Fibroblast of skin of left quadriceps (primary cell): ENCODE measurements at regions not wholly inside any gene's neighbourhood (a gene's known extent, or its start where the extent isn't known, plus 50 kb on each side); places are given as distances from the start of the nearest gene placed in this dataset.
A peak's percentile ranks its signal among the peaks of the same experiment; 100 is the strongest.

Experiments
- DNase-seq, 2 experiments: peaks; one replicate each; pipeline ENCODE4 v3.0.0-alpha.2; 2013; ENCODE audit warnings: low read depth in 2 of 2

DNA sequence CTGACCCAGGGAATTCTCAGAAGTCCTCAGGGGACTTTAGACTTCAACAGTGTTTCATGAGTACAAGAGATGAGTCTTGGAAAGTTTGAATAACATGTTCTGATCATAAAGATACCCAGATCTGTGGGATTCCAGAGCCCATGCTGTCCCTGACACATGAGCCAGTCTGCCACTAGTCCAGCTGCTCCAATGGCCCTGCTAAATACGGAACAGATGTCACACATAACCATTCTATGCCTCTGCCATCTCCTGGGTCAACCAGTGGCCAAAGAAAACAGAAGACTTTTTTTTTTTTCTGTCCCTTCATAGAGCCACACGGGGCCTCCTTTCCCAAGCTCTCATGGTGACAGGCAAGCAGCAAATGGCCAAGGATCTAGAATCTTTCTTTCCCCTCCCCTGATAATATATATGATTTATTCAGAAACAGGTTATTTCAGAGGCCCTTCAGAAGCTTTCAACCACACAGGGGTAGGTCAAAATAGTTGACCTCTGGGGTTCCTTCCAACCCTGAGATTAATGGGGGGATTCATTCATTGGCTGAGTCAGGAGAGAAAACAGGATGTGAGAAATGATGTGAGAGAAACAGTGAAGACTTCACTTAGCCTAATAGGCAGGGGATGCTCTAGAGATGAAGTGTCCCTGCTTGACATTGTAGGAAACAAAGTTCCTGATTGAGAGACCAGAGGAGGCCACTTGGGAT is 367.7 kb downstream of the CDK5RAP2 start:
- no peak for DNase-seq

DNA sequence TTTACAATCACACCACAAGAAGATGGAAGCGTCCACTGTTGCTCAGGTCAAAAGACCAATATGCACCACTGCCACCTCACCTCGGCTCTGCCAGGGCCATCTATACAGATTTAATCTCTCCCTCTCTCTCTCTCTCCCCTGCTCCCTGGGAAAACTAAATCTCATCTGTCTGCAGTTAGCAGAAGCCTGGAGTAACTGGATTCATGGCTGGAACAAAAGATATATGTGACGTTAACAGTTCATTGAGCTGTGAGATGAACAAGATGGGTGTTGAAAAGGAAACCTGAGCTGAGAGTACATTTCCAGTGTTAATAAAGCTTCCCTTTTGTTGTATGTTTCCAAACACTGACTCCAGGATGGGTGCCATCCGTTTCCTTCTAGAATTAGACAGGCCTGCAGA is 369.7 kb downstream of the CDK5RAP2 start:
- no peak for DNase-seq

DNA sequence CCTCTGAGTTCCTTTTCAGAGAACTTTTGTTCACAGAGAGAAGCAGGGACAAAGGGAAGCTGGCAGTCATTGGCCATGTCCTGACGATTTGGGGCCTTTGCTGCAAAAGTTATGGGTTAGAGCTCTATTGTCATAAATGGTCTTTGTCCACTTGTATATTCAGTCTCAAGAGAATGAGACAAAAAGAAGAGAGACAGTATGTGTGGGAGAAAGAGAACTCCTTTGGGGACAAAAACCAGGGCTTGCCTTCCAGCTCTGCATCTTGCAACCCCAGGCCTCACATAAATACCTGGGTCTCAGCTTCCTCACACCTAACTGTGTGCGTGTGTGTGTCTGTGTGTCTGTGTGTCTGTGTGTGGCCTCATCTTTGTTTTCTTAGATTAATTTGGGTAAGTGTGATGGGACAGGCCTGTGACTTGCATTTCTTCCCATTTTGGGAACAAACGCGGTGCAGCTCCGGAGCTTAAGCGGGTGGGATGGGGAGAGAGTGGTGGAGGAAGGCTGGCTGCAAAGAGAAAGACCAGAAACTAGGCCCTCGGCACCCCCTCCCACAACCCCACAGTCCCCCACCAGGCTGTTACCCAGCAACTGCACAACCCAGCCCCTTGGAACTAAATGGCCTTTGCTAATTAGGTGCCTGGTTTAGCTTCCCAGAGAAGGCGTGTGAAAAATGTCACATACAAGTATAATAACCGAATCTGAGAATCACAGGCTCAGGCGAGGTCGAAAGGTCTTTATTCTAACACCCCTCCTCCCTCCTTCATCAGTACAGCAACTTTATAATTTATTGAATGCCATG is 376.9 kb downstream of the CDK5RAP2 start:
- DNase-seq = no peak

DNA sequence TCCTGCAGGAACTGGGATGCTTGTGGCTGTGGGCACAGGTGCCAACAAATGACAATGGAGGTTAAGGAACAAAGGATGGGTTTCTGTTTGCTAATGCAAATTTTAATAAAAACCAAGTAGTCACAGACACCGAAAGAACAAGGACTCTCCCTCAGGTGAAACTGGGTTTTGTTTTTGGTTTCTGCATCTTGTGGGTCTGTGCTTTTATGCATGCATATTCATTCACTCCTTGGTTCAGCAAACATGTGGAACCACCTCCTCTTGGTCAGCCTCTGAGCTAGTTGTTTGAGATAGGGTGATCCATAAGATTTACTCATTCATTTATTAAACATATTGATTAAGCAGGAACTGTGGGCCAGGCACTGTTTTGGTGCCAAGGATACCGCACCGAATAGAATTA is 381.9 kb downstream of the CDK5RAP2 start:
- DNase-seq = no peak

DNA sequence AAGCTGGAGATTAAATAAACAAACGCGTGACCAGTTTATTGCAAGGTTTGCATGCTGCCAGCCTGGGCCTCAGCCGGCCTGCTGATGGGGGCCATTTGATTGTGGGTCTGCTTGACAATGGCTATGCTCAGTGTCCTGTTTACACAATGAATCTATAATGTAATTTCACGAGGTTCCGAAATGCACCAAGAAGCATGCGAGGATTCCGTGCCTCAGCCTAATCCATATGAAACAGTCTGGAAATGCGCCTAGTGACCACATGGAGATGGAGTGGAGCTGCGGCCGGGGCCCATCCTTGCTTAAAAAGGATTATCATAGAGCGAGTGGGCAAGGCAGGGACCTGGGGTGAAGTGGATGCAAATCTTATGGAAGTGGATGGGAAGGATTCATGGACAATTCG is 382.4 kb downstream of the CDK5RAP2 start:
- no peak for DNase-seq

DNA sequence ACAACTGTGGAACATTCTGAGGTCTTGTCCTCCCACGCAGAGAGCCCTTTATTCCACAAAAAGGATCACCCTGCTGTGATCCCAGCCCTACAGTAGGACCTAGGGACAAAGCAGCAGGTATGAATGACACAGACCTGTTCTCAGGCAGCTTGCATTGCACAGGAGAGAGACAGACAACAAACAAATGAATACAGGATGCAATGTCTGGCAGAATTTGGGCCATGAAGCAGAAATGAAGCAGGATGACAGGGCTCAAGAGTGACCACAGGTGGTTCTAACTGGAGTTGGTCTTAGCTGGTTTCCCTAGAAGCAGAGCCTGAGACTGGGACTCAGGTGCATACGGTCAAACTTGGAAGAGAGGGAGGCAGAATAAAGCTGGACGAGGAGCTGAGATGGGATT is 388.8 kb downstream of the CDK5RAP2 start:
- DNase-seq = no peak

DNA sequence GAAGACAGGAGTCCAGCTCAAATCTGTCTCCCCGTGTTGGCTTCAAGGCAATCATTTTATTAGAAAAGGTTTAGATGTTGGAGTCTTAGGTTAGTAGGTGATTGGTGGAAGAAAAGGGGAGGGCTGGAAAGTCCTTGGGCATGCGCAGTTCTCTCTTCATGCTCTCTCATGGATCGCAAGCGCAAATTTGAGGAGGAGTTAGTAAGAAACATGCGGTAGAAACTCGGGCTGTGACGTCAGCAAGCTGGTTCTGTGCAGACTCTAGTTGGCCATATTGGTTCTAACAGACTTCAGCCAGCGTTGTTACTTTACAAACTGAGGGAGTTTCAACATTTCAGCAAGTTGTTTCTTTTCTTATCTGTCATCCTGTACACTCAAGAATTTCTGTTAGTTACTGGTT is 392.2 kb downstream of the CDK5RAP2 start:
- DNase-seq = no peak

DNA sequence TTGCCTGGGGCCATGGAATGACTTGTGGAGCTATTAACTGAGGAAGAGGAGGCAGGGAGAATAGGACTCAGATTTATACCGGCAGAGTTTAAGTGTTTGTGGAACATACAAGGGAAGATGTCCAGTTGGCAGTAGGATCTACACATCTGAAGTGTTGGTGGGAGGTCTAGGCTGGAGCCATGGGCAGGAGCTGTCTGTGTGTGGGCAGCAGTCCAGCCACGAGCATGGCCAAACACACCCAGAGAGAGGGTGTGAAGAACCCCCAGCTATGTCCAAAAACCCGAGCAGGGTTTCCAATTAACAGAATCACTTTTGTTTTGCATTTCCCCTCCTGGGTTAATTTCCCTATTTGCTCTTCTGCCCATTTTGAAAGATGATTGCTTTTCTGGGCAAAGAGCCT is 393.7 kb downstream of the CDK5RAP2 start:
- DNase-seq = no peak

DNA sequence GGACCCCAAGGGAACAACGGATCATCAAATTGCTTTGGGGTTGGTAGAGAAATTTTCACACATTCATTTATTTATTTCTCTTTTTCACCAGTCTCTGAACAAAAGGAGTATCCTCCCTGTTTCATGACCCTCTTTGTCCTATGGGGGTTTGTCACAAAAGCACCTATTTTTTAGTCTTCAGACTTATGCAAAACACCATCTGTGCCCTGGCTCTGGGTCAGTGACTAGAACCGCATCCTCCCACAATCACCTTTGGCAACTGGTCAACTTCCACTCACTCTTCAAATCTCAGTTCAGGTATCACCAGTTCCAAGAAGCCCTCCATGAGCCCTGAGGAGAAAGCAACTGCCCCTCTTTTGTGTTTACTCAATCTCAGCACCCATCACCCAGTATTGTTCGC is 395.7 kb downstream of the CDK5RAP2 start:
- DNase-seq = no peak

DNA sequence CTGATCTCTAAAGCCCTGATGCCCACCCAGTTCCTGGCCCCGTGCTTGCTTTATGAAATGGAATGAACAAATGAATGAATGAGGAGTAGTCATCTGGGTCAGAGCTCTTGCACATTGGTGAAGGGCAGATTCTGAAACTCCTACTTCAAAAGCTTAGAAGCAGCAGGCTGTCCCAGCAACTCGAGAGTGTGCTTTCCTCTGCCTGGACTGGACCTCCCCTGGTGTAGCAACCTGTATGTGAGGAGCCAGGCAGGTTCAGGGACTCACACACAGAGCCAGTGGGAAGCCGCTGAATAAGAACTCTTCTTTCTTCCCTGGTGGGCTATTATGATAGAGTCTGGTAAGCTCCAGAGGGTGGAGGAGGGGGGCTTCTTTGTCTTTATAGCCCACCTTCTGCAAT is 396.4 kb downstream of the CDK5RAP2 start:
- no peak for DNase-seq

DNA sequence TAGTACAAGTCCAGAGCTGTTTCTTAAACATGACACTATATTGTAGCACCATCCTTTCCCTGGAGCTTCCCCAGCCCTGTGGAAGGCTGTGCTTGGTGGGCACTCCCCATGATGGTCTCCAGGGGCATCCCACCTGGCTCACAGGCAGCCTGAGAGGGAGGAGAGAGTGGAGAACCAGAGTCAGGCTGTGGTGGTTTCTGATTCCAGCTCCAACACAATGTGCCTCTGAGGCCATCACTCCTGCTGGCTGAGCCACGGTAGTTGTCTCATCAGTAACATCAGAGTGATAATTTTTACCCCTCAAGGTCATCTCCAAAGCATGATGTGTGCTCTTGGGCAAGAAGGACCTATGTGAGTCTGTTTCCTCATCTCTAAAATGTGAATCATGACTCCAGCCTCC is 398.0 kb downstream of the CDK5RAP2 start:
- no peak for DNase-seq

DNA sequence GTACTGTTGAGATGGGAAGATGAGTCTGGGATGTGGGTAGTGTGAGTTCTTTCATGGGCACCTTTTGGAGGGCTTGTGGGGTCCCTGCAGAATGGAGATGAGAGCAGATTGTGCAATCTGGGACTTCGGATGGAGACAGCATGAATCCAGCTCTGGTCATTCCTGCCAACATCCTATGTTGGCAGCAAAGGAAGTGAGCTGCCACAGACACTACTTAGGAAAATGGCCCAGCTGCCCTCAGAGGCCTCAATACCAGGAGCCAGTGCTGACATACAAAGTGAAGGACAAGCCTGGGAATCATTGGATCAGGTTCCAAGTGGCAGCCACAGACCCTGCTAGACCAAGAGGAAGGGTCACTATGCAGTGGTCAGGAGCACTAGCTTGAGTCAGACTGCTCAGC is 402.8 kb downstream of the CDK5RAP2 start:
- no peak for DNase-seq

DNA sequence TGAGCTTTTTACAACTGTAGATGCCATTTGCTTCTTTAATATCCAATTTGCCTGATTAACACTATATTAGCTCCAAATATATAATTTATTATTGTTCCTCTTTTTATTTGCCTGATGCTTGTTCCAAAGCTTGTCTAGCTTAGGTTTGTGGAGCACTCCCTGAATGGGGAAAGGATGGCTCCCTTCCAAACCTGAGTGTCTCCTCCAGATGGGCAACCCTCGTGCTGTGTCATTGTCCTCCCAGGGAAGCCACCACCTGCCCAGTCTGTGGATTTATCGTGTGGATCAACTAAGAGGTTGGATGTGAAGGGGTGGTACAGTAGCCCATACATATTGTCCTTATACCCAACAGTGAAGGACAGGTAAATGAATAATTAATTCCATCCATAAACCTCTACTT is 404.9 kb downstream of the CDK5RAP2 start:
- no peak for DNase-seq

DNA sequence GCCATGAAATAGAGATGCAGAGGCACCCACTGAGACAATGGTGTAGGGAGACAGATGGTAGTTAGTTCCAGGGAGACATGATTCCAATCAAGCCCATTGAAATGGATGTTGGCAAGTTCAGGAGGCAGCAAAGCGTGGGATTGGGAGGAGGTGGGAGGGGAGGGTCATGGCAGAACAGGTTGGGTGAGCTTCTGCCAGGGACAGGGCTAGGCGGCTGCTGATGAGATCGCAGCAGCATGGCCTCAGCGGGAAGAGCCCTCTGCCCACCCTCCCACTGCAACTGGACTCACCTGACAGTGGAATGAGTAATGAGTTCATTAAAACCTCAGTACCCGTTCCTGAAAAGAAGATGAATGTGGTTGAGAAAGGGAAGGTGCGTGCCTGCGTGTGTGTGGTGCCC is 418.2 kb downstream of the CDK5RAP2 start:
- DNase-seq = no peak

DNA sequence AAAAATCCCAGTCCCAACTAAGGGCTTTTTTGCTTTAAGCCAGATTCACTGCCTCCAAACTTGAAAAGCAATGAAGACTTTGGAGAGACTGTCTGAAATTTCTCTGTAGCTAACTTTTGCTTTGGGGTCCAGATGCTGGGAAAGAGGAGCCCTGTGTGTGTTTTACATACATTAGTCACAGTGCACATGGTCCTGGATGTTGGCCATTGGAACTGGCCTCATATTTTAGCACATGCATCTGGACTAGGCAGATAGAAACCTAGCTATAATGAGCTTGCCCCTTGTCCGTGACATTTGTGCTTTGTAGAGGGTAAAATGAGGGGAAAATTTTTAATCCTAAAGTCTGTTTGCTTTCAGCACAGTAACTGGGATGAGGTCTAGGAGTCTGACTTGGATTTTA is 421.7 kb downstream of the CDK5RAP2 start:
- DNase-seq = no peak

DNA sequence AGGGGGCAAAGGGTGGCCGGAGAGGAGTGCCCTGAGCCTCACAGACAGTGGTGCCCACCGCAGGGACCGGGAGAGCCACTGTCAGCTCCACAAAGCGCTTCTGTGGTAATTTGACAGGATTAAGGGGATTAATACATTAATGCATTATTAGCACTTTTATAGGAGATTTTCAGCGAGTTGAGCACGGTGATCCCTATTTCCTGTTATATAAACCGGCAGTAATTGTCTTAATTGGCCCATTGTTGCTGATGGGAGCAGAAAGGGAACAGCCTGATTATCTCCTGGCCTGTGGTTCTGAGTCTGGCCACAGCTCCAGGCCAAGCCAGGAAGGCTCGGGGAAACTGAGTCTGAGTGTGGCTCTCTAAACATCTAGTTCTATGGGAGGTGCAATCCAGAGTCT is 423.6 kb downstream of the CDK5RAP2 start:
- no peak for DNase-seq

DNA sequence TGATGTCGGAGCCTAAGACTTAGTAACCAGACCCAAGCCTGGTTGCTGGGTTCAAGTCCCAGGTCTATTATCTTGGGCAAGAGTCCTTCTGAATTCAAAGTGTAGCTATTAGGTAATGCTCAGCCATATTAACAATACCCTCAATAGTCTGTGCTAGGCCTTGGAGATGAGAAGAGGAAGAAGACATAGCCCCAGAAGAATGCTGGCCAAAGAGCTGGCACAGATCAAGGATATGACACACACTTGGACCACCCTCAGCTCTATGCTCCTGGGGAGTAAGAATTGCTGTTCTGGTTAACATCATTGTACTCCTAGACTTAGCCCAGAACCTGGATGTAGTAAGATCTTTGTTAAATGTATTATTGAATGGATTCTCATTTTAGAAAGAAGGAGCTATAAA is 426.7 kb downstream of the CDK5RAP2 start:
- no peak for DNase-seq

DNA sequence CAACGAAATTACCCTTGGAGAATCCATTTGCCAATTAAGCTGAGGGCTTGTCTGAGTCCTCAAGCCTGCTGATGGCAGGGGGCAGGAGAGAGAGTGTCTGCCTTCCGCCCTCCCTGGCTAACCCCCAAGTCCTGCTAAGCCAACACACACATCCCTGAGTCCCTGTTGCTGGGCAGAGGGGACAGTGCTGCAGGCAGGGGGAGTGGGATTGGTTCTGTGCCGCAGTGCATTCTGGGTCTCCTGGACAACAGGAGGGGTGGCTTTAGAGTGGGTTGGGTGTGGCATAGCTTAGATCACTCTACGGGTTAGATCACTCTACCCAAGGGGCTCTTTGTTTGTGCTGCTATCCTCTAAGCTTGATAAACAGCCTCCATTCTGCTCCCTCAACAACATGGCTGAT is 427.7 kb downstream of the CDK5RAP2 start:
- no peak for DNase-seq

DNA sequence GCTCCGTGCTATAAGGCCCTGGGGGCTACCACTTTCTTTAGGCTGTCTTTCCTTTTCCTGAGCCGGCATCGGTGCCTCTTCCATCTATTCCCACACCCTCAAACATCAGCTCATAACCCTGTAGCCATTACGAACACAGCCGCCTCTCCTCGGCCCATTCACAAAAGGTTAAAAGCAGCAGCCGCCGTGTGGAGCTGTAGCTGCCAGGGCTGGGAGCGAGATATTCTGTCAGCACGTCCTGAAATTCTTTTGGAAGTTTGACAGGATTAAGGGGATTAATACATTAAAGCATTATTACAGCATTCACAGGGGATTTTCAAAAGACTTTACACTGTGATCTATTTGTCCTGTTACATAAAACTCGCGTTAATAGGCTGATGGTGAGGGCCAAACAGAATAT is 428.2 kb downstream of the CDK5RAP2 start:
- DNase-seq = no peak

DNA sequence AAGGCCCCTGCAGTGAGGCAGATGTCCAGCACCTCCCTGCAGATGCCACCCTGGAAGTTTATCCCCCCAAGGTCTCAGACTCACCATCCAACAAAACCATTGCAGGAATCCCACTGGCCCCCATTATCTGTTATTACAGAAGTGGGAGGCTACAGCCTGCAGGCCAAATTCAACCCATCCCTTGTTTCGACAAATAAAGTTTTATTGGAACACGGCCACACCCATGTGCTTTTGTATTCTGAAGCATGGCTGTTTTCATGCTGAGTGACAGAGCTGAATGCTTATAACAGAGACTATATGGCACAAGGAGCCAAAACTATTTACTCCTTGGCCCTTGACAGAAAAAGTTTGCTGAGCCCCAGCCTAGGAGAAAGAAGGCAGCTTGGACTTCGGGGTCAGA is 428.8 kb downstream of the CDK5RAP2 start:
- no peak for DNase-seq

DNA sequence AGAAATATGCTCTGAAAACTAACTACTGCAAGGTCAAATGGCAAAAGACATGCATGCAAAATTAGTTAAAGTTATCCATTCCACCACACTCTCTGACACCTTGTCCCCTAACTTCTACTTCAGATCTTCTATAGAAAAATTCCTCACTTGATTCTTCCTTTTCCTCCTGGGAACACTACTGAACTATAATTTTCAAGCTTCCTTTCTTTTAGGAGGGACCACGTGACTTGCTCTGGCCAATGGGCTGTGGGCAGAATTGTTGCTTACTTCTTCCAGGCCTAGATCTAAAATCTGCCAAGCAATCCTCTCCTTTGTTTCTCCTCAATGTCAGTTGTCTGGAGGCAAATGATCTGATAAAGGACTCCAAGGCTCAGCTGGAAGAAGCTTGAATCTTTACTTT is 441.0 kb downstream of the CDK5RAP2 start:
- no peak for DNase-seq

DNA sequence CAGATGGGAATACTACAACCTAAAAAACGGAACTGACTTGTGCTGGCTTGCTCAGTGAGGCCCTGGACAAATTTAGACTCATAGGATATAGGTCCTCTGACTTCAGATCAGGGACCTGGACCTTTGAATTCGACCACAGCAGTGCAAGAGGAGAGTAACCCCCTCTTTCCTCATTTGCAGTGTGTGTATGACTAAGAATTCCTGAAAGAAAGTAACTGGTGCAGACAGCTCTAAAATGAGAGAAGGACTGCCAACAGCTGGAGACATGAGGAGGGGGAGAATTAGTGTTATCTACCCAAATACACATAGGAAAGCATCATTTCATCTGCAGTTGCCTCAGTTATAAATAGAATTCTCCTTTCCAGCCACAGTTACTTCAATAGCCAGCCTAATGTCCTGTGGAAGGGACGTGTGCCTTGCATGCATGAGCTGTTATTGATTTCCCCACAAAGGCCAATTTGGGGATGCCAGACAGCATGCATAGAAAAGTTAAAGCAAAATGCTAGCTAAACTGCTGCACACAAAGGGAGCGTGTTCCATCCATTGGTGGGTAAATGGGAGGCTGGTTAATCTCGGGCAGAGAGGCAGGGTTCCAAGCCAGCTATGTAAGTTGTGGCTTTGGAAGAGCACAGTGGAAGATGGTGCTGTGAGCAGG is 442.7 kb downstream of the CDK5RAP2 start:
- DNase-seq = peak in 1 of 2 experiments; percentile 5

DNA sequence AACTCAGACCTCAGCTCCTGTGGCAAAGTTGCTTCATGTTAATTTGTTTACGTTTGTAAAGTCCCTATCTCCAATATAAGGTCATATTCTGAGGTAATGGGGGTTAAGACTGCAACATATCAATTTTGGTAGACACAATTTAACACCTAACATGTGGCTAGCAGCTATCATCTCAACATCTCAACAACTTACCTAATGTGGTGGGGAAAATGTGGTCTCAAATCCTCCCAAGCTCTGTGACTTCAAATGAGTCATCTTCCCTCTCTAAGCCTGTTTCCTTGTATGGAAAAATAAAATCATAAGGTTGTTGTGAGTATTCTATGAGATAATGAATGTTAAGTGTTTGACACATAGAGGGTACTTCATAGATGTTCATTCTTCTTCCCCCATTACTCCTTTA is 443.3 kb downstream of the CDK5RAP2 start:
- DNase-seq = peak; percentile 20 to 24
